ENCODE measurements at regions not wholly inside any gene's neighbourhood (a gene's known extent, or its start where the extent isn't known, plus 50 kb on each side); places are given as distances from the start of the nearest gene placed in this dataset.

DNA sequence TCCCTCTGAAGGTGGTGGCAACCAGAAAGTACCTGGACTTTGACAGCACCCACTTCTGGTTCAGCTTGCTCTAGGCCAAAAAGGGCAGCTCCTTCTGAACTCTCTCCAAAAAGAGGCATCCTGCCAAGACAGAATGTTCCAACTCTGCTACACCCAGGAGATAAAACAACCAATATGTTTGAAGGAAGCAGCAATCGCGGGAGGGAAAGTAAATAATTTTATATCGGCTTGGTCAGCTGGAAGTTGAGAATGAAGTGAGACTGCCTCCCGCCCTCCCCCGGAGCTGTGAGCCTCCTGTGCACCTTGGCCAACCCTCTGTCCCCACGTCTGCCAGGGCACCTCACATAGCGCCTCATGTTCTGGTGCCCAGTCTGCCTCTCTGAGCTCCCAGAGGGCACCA is 130.3 kb upstream of the ATP1A1 start:
- no peaks in the 10 kb centered on the region for H3K27me3 ChIP-seq (ENCODE audit: insufficient read depth, low read length)
- H2AK5ac ChIP-seq (ENCODE audit: insufficient read length, low read length), result no peak overlapping the region
- H2BK120ac ChIP-seq (ENCODE audit: low read depth, low read length, poor library complexity, severe bottlenecking), result no peak overlapping the region
- no peaks in the 10 kb centered on the region for H4K20me1 ChIP-seq (ENCODE audit: control insufficient read depth, insufficient read depth, insufficient read length)
- Mint-ChIP-seq H3K27ac (no peak overlapping the region; a peak in 1 of 7 replicates), H3K4me3 (no peak overlapping the region), H3K4me1 (no peaks in the 10 kb centered on the region), H3K27me3 (ENCODE audit: low read depth) (no peaks in the 10 kb centered on the region; the same call in 1 of the 2 replicates), H3K36me3 (ENCODE audit: insufficient read depth in 1 of 3, low read depth in 3 of 3) (no peaks in the 10 kb centered on the region), H3K9me3 (no peaks in the 10 kb centered on the region)
- no peaks in the 10 kb centered on the region for H3K9me3 ChIP-seq (ENCODE audit: control insufficient read depth, low read depth, low read length)
- H2BK5ac ChIP-seq (ENCODE audit: insufficient read length, low read length), result no peak overlapping the region
- H4K91ac ChIP-seq (ENCODE audit: insufficient read length, low read depth, low read length), result no peak overlapping the region
- TF ChIP-seq CTCF (conservative IDR thresholded peaks at IDR 0.05), result no peak
- H3K79me1 ChIP-seq (ENCODE audit: insufficient read depth, low read depth, low read length, poor library complexity, severe bottlenecking), result no peaks in the 10 kb centered on the region
- no peak overlapping the region for H3K56ac ChIP-seq (ENCODE audit: insufficient read length, low read depth, low read length)
- no peaks in the 10 kb centered on the region for H3K79me2 ChIP-seq (ENCODE audit: insufficient read depth, low read length)
- no peak overlapping the region for H4K5ac ChIP-seq (ENCODE audit: insufficient read length, low read depth, low read length)
- no peak overlapping the region for H3T11ph ChIP-seq (ENCODE audit: low read length)
- H3K14ac ChIP-seq (ENCODE audit: insufficient read depth, low read length), result no peak overlapping the region
- no peak overlapping the region for H2BK15ac ChIP-seq (ENCODE audit: low read depth, low read length)
- H3K27ac ChIP-seq (ENCODE audit: insufficient read length, low read depth, low read length), result no peak overlapping the region
- WGBS (ENCODE audit: extremely low coverage, insufficient read length, low lambda C conversion rate), result no CpG with 5 or more reads among the region's 7 CpGs
- H2BK20ac ChIP-seq (ENCODE audit: low read depth, low read length, poor library complexity, severe bottlenecking), result no peak overlapping the region
- no peak overlapping the region for H3K23ac ChIP-seq (ENCODE audit: insufficient read length, low read depth, low read length)
- no peak overlapping the region for H3K4ac ChIP-seq (ENCODE audit: low read depth, low read length)
- H3K18ac ChIP-seq (ENCODE audit: insufficient read length, low read depth, low read length), result no peak overlapping the region
- no peak overlapping the region for H2BK12ac ChIP-seq (ENCODE audit: insufficient read length, low read depth, low read length)
- no peak overlapping the region for H3K4me2 ChIP-seq (ENCODE audit: insufficient read depth, insufficient read length, low read length)
- no peaks in the 10 kb centered on the region for H3K4me1 ChIP-seq (ENCODE audit: insufficient read depth, low read length)
- H3K23me2 ChIP-seq (ENCODE audit: insufficient read length, low read depth, low read length, poor library complexity, severe bottlenecking), result no peaks in the 10 kb centered on the region
- no peak overlapping the region for H3K9ac ChIP-seq (ENCODE audit: extremely low read depth, insufficient read length, low read length)
- no peak overlapping the region for H4K8ac ChIP-seq (replicated peaks; ENCODE audit: insufficient read length, low read depth, low read length)
- no peak for DNase-seq
- no peak overlapping the region for H2AFZ ChIP-seq (ENCODE audit: low read length)
